OCI-LY1 (cell line): ENCODE measurements at regions not wholly inside any gene's neighbourhood (a gene's known extent, or its start where the extent isn't known, plus 50 kb on each side); places are given as distances from the start of the nearest gene placed in this dataset.

Source experiments
- H2AFZ ChIP-seq: fragments of 200-600 bp; sonication (generic), shearing (Covaris generic); 2 replicates; pipeline ENCODE4 v1.6.0; 2014; ENCODE audit warnings: antibody characterized with exemption, mild to moderate bottlenecking, low read length
- H3F3A ChIP-seq: fragments of 200-600 bp; sonication (generic), shearing (Covaris generic); 2 replicates; pipeline ENCODE4 v1.6.0; 2014; ENCODE audit warnings: mild to moderate bottlenecking, antibody characterized with exemption, low read length, moderate library complexity; ENCODE audit not compliant: insufficient read depth
- H3K27ac ChIP-seq: fragments of 200-600 bp; sonication (generic); 2 replicates; pipeline ENCODE4 v1.5.1; 2014; ENCODE audit warnings: low read length, mixed run types, mild to moderate bottlenecking, low read depth; ENCODE audit not compliant: poor library complexity, severe bottlenecking
- H3K27me3 ChIP-seq: fragments of 200-600 bp; sonication (generic); 2 replicates; pipeline ENCODE4 v1.6.0; 2014; ENCODE audit warnings: antibody characterized with exemption, mild to moderate bottlenecking, low read length, moderate library complexity; ENCODE audit not compliant: insufficient read depth
- H3K36me3 ChIP-seq: fragments of 200-600 bp; sonication (generic); 2 replicates; pipeline ENCODE4 v1.6.1; 2014; ENCODE audit warnings: mild to moderate bottlenecking, antibody characterized with exemption, low read length, moderate library complexity, mixed read lengths; ENCODE audit not compliant: insufficient read depth
- H3K4me1 ChIP-seq: fragments of 200-600 bp; sonication (generic); 2 replicates; pipeline ENCODE4 v1.5.1; 2014; ENCODE audit warnings: mild to moderate bottlenecking, low read length, moderate library complexity; ENCODE audit not compliant: insufficient read depth, severe bottlenecking
- H3K4me2 ChIP-seq: fragments of 200-600 bp; sonication (generic), shearing (Covaris generic); 2 replicates; pipeline ENCODE4 v1.6.1; 2014; ENCODE audit warnings: low read length
- H3K4me3 ChIP-seq: fragments of 200-600 bp; sonication (generic); 2 replicates; pipeline ENCODE4 v1.5.1; 2014; ENCODE audit warnings: low read length, low read depth, mild to moderate bottlenecking, mixed read lengths; ENCODE audit not compliant: poor library complexity, severe bottlenecking
- H3K79me2 ChIP-seq: fragments of 200-600 bp; shearing (Covaris generic); 2 replicates; pipeline ENCODE4 v1.6.1; 2016; ENCODE audit warnings: mixed run types, low read length, mixed read lengths; ENCODE audit not compliant: insufficient read depth
- H3K9ac ChIP-seq: fragments of 200-600 bp; sonication (generic), shearing (Covaris generic); 2 replicates; pipeline ENCODE4 v1.6.1; 2014; ENCODE audit warnings: mild to moderate bottlenecking, low read length, mixed read lengths
- H3K9me2 ChIP-seq: fragments of 200-600 bp; sonication (generic), shearing (Covaris generic); 2 replicates; pipeline ENCODE4 v1.6.1; 2014; ENCODE audit warnings: low read depth, mild to moderate bottlenecking, low read length, mixed read lengths
- H3K9me3 ChIP-seq: fragments of 200-600 bp; shearing (Covaris generic); 2 replicates; pipeline ENCODE4 v1.6.1; 2014; ENCODE audit warnings: low read length, mixed read lengths
- H4K20me1 ChIP-seq: fragments of 200-600 bp; sonication (generic), shearing (Covaris generic); 2 replicates; pipeline ENCODE4 v1.6.0; 2016; ENCODE audit warnings: mild to moderate bottlenecking, low read length; ENCODE audit not compliant: insufficient read depth
- CTCF ChIP-seq: fragments of 200-600 bp; sonication (generic), shearing (Covaris generic); IDR thresholded peaks from 2 replicates; pipeline ENCODE4 v1.5.1; 2017; ENCODE audit warnings: mild to moderate bottlenecking, antibody characterized with exemption, low read length, moderate library complexity, mixed read lengths
- EZH2 ChIP-seq: fragments of 200-600 bp; sonication (generic), shearing (Covaris generic); IDR thresholded peaks from 2 replicates; pipeline ENCODE4 v1.8.0; 2017; ENCODE audit warnings: borderline replicate concordance, mixed run types, mild to moderate bottlenecking, antibody characterized with exemption, low read length, moderate library complexity, mixed read lengths

DNA sequence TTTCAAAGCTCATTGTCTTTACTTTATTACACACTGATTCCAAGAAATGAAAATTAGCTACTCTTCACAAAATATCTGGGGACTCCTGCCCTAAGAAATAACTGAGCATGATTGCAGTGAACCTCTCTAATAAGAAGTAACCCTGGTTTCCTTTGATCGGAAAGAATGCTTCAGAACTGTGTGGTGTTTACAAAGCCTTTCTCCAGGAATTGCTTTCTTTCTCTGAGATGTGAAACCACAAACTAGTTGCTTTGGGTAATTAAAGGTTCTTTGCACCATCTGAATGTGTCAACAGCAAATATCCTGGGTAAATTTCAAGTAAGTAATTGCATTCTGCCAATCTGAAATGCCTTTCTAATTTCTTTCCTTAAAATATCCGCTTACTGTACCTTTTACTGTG lies 292.9 kb upstream of the SLIT2 start:
- Histone ChIP-seq H3K4me3 (no peak overlapping the region), H2AFZ (no peak overlapping the region), H3K4me2 (no peak overlapping the region), H3K36me3 (no peaks in the 10 kb centered on the region), H3K79me2 (no peaks in the 10 kb centered on the region), H3K9me3 (no peaks in the 10 kb centered on the region), H3K4me1 (no peaks in the 10 kb centered on the region), H3K9me2 (no peaks in the 10 kb centered on the region), H3K27me3 (no peaks in the 10 kb centered on the region), H3F3A (no peaks in the 10 kb centered on the region), H3K9ac (no peak overlapping the region), H4K20me1 (no peaks in the 10 kb centered on the region), H3K27ac (no peak overlapping the region)
- no peak for TF ChIP-seq CTCF
- no peak for TF ChIP-seq EZH2

- H3K9me2 ChIP-seq = no peaks in the 10 kb centered on the region
- TF ChIP-seq EZH2 (no peak), CTCF (no peak)
- no peak overlapping the region for H3K4me3 ChIP-seq
- H3F3A ChIP-seq = no peaks in the 10 kb centered on the region
- H3K27ac ChIP-seq = no peak overlapping the region
- H3K9me3 ChIP-seq = no peaks in the 10 kb centered on the region
- H3K79me2 ChIP-seq = no peaks in the 10 kb centered on the region
- no peaks in the 10 kb centered on the region for H4K20me1 ChIP-seq
- no peak overlapping the region for H3K4me2 ChIP-seq
- H2AFZ ChIP-seq = no peak overlapping the region
- H3K9ac ChIP-seq = no peak overlapping the region
- no peaks in the 10 kb centered on the region for H3K27me3 ChIP-seq
- H3K36me3 ChIP-seq = no peaks in the 10 kb centered on the region
- H3K4me1 ChIP-seq = no peaks in the 10 kb centered on the region
These were observed 304.4 kb upstream of the SLIT2 start for GRCh38 chr4:19947349-19947748.

- H3K4me1 ChIP-seq = no peaks in the 10 kb centered on the region
- no peaks in the 10 kb centered on the region for H4K20me1 ChIP-seq
- H3K4me3 ChIP-seq = no peak overlapping the region
- no peak overlapping the region for H3K9ac ChIP-seq
- H3K27ac ChIP-seq = no peak overlapping the region
- H3K36me3 ChIP-seq = no peaks in the 10 kb centered on the region
- H2AFZ ChIP-seq = no peak overlapping the region
- no peaks in the 10 kb centered on the region for H3K9me3 ChIP-seq
- H3K79me2 ChIP-seq = no peaks in the 10 kb centered on the region
- H3K4me2 ChIP-seq = no peak overlapping the region
- no peaks in the 10 kb centered on the region for H3F3A ChIP-seq
- no peaks in the 10 kb centered on the region for H3K9me2 ChIP-seq
- TF ChIP-seq EZH2 (no peak), CTCF (no peak)
- H3K27me3 ChIP-seq = no peaks in the 10 kb centered on the region
These were observed 305.7 kb upstream of the SLIT2 start for GRCh38 chr4:19945979-19946380.
